ENCODE measurements at regions not wholly inside any gene's neighbourhood (a gene's known extent, or its start where the extent isn't known, plus 50 kb on each side); places are given as distances from the start of the nearest gene placed in this dataset.
A peak's percentile ranks its signal among the peaks of the same experiment; 100 is the strongest.

DNA sequence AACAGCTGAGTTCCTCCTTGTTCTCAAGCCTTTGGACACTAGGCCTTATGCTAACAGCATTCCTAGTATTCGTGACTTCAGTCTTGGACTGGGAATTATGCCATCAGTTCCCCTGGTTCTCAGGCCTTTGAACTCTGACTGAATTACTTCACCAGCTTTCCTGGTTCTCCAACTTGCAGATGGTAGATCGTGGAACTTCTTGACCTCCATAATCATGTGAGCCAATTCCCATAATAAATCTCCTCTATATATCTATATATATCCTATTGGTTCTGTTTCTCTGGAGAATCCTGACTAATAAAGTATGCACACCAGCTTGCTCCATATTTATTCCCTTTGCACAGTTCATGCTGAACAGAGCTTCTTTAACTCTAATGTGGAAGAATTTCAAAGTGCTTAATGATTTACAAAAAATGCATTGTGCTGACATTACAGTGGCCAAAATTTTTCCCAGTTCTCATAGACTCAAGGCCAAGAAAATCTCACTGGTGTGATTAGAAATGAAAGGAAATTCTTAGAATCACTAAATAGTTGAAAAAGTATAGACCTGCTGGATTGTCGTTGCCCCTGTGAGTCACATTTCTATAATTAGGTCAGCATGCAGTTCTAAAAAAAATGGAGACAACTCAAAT is 462.9 kb upstream of the ADAMTS5 start:
- Histone ChIP-seq H3K9ac (ENCODE audit: insufficient read depth in 1 of 2, low read length in 2 of 2) (no peak overlapping the region), H3K4me3 (no peak overlapping the region), H3K9me3 (ENCODE audit: control insufficient read depth in 4 of 4, insufficient read depth in 3 of 4, low read length in 3 of 4) (peaks cover 0 to 2% (median 0%) of the 10 kb centered on the region in 4 donors), H3K36me3 (ENCODE audit: control insufficient read depth in 4 of 4, insufficient read depth in 4 of 4, low read length in 4 of 4) (no peaks in the 10 kb centered on the region), H3K27ac (ENCODE audit: low read depth in 1 of 2, low read length in 1 of 2) (peak overlapping the region in 1 of 2 donors; percentile 12), H3K4me1 (ENCODE audit: control insufficient read depth in 5 of 5, insufficient read depth in 5 of 5, low read length in 5 of 5) (peaks cover 0 to 3% (median 0%) of the 10 kb centered on the region in 5 donors), H3K27me3 (ENCODE audit: control insufficient read depth in 3 of 3, insufficient read depth in 3 of 3, low read length in 2 of 3) (no peaks in the 10 kb centered on the region)
- DNase-seq = peak in 2 of 3 donors; percentile 19 to 42
- ATAC-seq (ENCODE audit: insufficient read depth, low FRiP score) = no peak
- WGBS, 2 donors = 59 to 72% methylated on average over 3 of the region's 3 CpGs
- TF ChIP-seq, protein P1, sequence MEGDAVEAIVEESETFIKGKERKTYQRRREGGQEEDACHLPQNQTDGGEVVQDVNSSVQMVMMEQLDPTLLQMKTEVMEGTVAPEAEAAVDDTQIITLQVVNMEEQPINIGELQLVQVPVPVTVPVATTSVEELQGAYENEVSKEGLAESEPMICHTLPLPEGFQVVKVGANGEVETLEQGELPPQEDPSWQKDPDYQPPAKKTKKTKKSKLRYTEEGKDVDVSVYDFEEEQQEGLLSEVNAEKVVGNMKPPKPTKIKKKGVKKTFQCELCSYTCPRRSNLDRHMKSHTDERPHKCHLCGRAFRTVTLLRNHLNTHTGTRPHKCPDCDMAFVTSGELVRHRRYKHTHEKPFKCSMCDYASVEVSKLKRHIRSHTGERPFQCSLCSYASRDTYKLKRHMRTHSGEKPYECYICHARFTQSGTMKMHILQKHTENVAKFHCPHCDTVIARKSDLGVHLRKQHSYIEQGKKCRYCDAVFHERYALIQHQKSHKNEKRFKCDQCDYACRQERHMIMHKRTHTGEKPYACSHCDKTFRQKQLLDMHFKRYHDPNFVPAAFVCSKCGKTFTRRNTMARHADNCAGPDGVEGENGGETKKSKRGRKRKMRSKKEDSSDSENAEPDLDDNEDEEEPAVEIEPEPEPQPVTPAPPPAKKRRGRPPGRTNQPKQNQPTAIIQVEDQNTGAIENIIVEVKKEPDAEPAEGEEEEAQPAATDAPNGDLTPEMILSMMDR (IDR thresholded peaks at IDR 0.05; ENCODE audit: control extremely low read depth, extremely low read depth) = no peak

GRCh38 chr21:27426196-27426595 is 459.3 kb upstream of the ADAMTS5 start:
- H3K27me3 ChIP-seq (ENCODE audit: control insufficient read depth in 3 of 3, insufficient read depth in 3 of 3, low read length in 2 of 3) = no peaks in the 10 kb centered on the region
- H3K9me3 ChIP-seq (ENCODE audit: control insufficient read depth in 4 of 4, insufficient read depth in 3 of 4, low read length in 3 of 4) = peaks cover 0 to 2% (median 0%) of the 10 kb centered on the region in 4 donors
- no peak overlapping the region for H3K9ac ChIP-seq (ENCODE audit: insufficient read depth in 1 of 2, low read length in 2 of 2)
- TF ChIP-seq, protein P1 (IDR thresholded peaks at IDR 0.05; ENCODE audit: control extremely low read depth, extremely low read depth) = no peak
- H3K27ac ChIP-seq (ENCODE audit: low read depth in 1 of 2, low read length in 1 of 2) = no peak overlapping the region
- ATAC-seq (ENCODE audit: insufficient read depth, low FRiP score) = no peak
- H3K4me1 ChIP-seq (ENCODE audit: control insufficient read depth in 5 of 5, insufficient read depth in 5 of 5, low read length in 5 of 5) = peaks cover 0 to 15% (median 5%) of the 10 kb centered on the region in 5 donors
- DNase-seq = no peak
- WGBS, 2 donors = 43 to 67% methylated on average over 1 of the region's 1 CpG
- no peak overlapping the region for H3K4me3 ChIP-seq
- H3K36me3 ChIP-seq (ENCODE audit: control insufficient read depth in 4 of 4, insufficient read depth in 4 of 4, low read length in 4 of 4) = no peaks in the 10 kb centered on the region

- Histone ChIP-seq H3K9ac (ENCODE audit: insufficient read depth in 1 of 2, low read length in 2 of 2) (no peak overlapping the region), H3K36me3 (ENCODE audit: control insufficient read depth in 4 of 4, insufficient read depth in 4 of 4, low read length in 4 of 4) (no peaks in the 10 kb centered on the region), H3K27ac (ENCODE audit: low read depth in 1 of 2, low read length in 1 of 2) (no peak overlapping the region), H3K9me3 (ENCODE audit: control insufficient read depth in 4 of 4, insufficient read depth in 3 of 4, low read length in 3 of 4) (peaks cover 0 to 2% (median 0%) of the 10 kb centered on the region in 4 donors), H3K4me1 (ENCODE audit: control insufficient read depth in 5 of 5, insufficient read depth in 5 of 5, low read length in 5 of 5) (peaks cover under 1 to 15% (median 5%) of the 10 kb centered on the region in 5 donors), H3K27me3 (ENCODE audit: control insufficient read depth in 3 of 3, insufficient read depth in 3 of 3, low read length in 2 of 3) (no peaks in the 10 kb centered on the region), H3K4me3 (no peak overlapping the region)
- no peak for ATAC-seq (ENCODE audit: insufficient read depth, low FRiP score)
- no peak for DNase-seq
- 43 to 58% methylated on average over 3 of the region's 3 CpGs for WGBS, 2 donors
- TF ChIP-seq, protein P1 (IDR thresholded peaks at IDR 0.05; ENCODE audit: control extremely low read depth, extremely low read depth) = no peak
Observed at GRCh38 chr21:27425574-27425973, 458.7 kb upstream of the ADAMTS5 start.

Measured in lung (tissue), 11 donors.